Fibroblast of gingiva (primary cell): ENCODE measurements at regions not wholly inside any gene's neighbourhood (a gene's known extent, or its start where the extent isn't known, plus 50 kb on each side); places are given as distances from the start of the nearest gene placed in this dataset.

Experiments used
- DNase-seq: peaks from one replicate; pipeline ENCODE4 v3.0.0-alpha.2; 2011; ENCODE audit warnings: low read depth

GRCh38 chr2:146678516-146678915, 1166.3 kb upstream of the ACVR2A start:
- DNase-seq, result no peak

GRCh38 chr2:146677280-146677679, 1167.5 kb upstream of the ACVR2A start:
- no peak for DNase-seq

- no peak for DNase-seq
Measured at GRCh38 chr2:146669735-146670134, 1175.1 kb upstream of the ACVR2A start.

DNA sequence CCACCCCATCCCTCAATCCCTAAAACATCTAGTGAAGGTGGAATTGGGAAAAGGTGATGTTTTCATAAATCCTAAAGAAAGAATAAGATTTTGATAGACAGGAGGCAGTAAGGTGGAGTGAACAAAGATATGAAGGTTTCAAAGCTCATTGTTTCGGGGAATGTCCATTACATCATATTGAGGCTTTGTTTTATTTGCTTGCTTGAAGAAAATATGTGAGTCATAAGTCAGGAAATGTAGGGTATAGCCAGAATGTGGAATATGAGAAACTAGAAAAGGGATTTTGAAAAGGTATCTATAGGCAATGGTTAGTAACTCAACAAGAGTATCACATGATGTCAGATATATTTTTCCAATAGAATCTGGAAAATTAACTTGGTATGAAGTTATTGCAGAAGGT, 1178.5 kb upstream of the ACVR2A start:
- DNase-seq, result no peak

GRCh38 chr2:146665800-146666199, 1179.0 kb upstream of the ACVR2A start:
- DNase-seq, result peak; percentile 11

GRCh38 chr2:146661473-146662096, 1183.2 kb upstream of the ACVR2A start:
- peak; percentile 42 for DNase-seq

- DNase-seq, result no peak
Measured at GRCh38 chr2:146659976-146660375, 1184.9 kb upstream of the ACVR2A start.

GRCh38 chr2:146652311-146652710, 1192.5 kb upstream of the ACVR2A start:
- DNase-seq, result no peak

GRCh38 chr2:146651361-146651760, 1193.5 kb upstream of the ACVR2A start:
- DNase-seq, result no peak

GRCh38 chr2:146642066-146642465, 1202.8 kb upstream of the ACVR2A start:
- DNase-seq, result no peak

DNA sequence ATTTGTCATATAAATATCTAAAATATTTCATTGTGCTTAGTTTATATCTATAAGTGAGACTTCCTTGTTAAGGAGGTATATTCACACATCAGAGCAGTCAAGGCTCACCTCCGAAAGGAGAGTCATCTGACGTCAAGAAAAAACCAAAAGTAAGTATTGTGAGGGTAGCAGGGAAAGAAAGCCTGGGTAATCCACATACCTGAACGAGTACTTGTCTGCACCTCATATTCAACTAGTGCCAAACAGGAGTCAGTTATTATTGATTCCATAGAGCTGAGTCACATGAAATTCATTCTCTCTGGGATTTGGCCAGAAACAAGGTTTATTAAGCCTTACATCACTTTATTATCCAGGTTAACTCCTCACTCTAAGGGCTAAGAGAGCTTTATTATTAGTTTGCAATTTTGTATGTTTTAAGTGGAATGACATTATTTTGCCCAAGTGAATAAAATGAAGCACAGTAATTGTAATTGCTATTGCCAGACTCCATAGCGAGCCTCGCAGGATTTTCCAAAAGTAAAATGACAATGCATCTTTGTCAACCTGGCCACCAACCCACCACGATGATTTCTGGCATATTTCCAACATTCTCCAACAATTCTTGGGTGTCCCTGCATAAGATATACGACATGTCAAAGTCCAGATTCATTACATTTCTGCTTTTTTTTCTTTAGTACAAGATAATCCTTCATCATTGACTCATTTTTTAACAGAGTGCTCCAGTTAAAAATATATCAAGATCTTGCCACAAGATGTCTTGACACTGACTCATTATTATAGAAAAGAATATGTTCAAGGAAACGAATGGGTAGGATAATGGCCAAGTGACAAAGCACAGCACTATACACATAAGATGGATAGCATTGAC, 1210.4 kb upstream of the ACVR2A start:
- no peak for DNase-seq

GRCh38 chr2:146633159-146633558, 1211.7 kb upstream of the ACVR2A start:
- no peak for DNase-seq

DNA sequence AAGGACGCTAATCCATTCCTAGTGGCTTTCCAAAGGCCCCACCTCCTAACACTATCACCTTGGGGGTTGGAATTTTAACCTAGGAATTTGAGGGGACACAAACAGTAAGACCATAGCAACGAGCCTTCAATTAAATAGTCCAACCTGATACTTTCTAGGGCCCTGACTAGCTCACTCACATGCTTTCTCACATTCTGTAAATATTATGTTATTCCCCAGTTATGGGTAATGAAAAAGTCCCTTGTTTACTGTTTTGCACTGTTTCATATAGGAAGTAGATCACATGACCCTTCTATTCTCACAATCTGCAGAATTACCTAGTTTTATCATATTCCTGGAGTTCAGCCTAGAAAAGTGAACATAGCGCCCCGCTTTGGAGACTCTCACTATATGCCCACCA, 1212.1 kb upstream of the ACVR2A start:
- no peak for DNase-seq

GRCh38 chr2:146624430-146625160, 1220.2 kb upstream of the ACVR2A start:
- DNase-seq, result no peak

DNA sequence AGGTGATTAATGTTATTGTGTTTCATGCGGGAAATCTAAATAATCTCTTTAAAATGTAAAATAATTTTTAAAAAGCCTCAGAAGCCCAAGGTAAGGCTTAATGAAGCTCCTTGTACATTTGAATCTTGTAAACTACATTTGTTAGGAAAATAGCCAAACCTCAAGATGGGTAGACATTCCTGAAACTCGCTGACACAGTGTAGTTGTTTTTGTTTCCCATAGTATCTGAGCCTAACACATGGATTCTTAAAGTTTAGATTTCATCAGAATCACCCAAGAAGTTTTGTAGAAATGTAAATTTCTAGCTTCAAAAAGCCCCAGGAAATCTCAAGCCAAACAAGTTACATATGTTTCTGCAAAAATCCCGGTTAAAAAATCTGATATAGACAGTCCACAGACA, 1221.1 kb upstream of the ACVR2A start:
- peak; percentile 65 for DNase-seq

GRCh38 chr2:146621656-146622055, 1223.2 kb upstream of the ACVR2A start:
- no peak for DNase-seq

DNA sequence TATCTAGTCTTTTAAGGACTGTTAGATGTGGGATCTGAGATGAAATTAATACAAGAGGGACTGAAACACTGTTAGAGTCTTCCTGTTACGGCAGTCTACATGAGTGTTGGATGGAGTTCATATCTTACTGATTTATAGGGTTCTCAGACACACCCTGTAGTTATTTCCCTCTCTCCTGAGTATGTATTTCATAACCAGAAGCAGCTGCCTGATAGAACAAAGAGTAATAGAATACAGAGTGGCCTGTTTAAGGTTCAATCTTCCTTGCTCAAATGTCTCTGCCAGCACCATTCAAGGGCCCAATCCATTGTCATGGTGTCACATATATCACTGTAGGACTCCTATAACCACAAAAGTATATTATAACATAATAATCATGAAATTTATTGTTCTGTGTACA, 1229.1 kb upstream of the ACVR2A start:
- no peak for DNase-seq

DNA sequence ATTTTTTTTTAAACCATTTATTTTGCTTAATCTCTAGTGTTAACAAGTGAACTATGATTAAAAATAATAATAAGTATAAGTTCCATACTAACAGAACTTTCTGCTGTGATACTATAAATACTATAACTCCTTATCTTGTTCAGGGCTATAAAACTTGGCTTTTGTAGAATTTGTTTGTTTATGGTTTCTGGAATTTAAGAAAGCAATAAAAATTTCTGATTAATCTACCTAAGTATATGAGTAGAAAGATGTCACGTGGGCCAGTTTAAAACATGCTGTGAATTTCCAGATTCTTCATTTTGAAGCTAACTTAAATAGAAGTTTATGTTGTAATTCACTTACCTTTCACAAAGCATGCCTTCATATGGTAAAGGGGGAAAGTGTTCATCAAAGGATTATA, 1236.3 kb upstream of the ACVR2A start:
- no peak for DNase-seq

DNA sequence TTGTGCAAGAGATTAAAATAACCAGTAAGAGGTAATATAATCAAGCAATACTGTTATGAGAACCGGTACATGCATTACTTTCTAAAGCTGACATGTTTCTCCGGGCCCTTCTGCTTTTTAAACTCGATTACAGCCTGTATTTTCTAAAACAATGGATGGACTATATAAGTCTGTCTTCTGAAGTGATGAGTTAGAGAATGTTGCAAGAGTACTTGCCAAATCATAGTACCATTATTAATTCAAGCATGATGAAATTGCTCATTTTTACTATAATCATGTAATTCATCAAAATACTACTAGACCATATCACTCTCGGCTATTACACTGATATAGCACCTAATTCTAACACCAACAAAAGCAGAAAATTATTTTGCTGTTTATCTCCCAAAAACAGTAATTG, 1240.3 kb upstream of the ACVR2A start:
- no peak for DNase-seq

GRCh38 chr2:146602856-146603255, 1242.0 kb upstream of the ACVR2A start:
- peak; percentile 72 for DNase-seq

GRCh38 chr2:146602383-146602782, 1242.4 kb upstream of the ACVR2A start:
- DNase-seq, result peak; percentile 39

DNA sequence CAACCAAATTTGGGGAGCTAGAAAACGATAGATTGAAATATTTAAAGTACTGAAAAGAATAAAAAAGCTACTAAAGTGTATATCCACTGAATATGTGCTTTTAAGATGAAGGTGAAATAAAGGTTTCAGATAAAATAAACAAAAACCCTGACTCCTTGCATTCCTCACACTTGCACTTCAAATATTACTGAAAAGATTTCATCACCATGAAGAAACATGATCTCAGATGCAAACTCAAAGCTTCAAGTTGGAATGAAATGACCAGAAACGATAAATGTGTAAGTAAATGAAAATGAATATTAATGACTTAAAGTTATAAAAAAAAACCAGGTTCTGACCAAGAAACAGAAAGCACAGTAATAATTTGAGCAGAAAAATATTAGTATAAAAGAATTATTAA, 1246.0 kb upstream of the ACVR2A start:
- no peak for DNase-seq

DNA sequence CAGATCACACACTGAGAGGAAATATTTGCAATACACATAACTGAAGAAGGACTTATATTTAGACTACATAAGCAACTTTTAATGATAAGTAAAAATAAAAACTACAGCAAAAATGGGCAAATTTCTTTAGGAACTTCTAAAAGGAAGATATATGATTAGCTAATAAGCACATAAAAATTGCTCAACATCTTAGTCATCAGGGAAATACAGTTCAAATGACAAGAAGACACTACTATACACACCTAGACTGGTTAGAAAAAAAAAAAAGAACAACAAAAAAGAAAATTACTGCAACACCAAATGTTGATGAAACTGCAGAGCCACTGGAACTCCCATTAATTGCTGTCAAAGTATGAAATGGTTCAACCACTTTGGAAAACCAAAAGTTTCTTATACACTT, 1247.5 kb upstream of the ACVR2A start:
- no peak for DNase-seq
